ENCODE measurements at regions not wholly inside any gene's neighbourhood (a gene's known extent, or its start where the extent isn't known, plus 50 kb on each side); places are given as distances from the start of the nearest gene placed in this dataset.

GRCh38 chr1:232380131-232380530 lies 249.8 kb downstream of the SIPA1L2 start:
- TF ChIP-seq CTCF (conservative IDR thresholded peaks at IDR 0.05; ENCODE audit: low read depth, low read length) = no peak
- no peak for TF ChIP-seq EZH2phosphoT487 (IDR thresholded peaks at IDR 0.05; ENCODE audit: borderline replicate concordance, low read length)

Data from PC-3 (cell line).